ENCODE measurements at regions not wholly inside any gene's neighbourhood (a gene's known extent, or its start where the extent isn't known, plus 50 kb on each side); places are given as distances from the start of the nearest gene placed in this dataset.
A peak's percentile ranks its signal among the peaks of the same experiment; 100 is the strongest.

DNA sequence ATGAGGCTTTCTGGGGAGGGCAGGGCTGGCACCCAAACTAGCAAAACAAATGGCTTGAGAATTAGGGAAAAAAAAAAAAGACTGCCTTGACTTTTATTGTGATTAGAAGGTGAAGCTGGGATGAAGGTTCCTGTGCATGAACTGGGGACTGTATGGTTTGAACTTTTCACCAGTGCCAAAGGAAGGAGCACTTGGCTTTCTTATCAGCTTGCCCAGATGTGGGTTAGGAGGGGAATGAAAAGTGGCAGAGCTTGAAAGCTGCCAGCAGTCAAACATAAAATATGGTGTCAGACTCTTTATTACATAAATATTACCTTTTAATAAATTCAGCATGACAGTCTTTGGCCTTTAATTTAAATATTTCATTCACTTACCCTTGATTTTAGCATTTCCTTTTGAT is 182.5 kb downstream of the PSAT1 start:
- H3K27ac ChIP-seq (ENCODE audit: low read depth, low read length): no peak overlapping the region
- no peak overlapping the region for H2AFZ ChIP-seq (ENCODE audit: low read depth, low read length)
- Mint-ChIP-seq H3K4me1 (ENCODE audit: low read depth, unreplicated experiment) (no peaks in the 10 kb centered on the region), H3K4me3 (ENCODE audit: unreplicated experiment) (no peak overlapping the region), H3K27ac (ENCODE audit: unreplicated experiment) (no peak overlapping the region), H3K9me3 (ENCODE audit: unreplicated experiment) (peaks cover 11% of the 10 kb centered on the region), H3K27me3 (ENCODE audit: low read depth, unreplicated experiment) (no peaks in the 10 kb centered on the region), H3K36me3 (ENCODE audit: low read depth, unreplicated experiment) (no peaks in the 10 kb centered on the region)
- H3K4me3 ChIP-seq (ENCODE audit: insufficient read depth, low read depth, low read length): no peak overlapping the region
- FAIRE-seq (no peak), DNase-seq (ENCODE audit: low read depth) (no peak)
- no peaks in the 10 kb centered on the region for H3K4me1 ChIP-seq (ENCODE audit: insufficient read depth, low read length)
- H3K9ac ChIP-seq (ENCODE audit: low read length): no peak overlapping the region
- no peak overlapping the region for H3K4me2 ChIP-seq (ENCODE audit: low read length)
- H3K79me2 ChIP-seq (ENCODE audit: insufficient read depth, low read length): no peaks in the 10 kb centered on the region
- H3K27me3 ChIP-seq (ENCODE audit: insufficient read depth, low read length): no peaks in the 10 kb centered on the region
- TF ChIP-seq CTCF (IDR thresholded peaks at IDR 0.05; ENCODE audit: insufficient read depth, low read depth, low read length) (no peak), EZH2 (IDR thresholded peaks at IDR 0.05; ENCODE audit: insufficient read depth, low read length) (no peak)
- no peaks in the 10 kb centered on the region for H3K9me3 ChIP-seq (ENCODE audit: insufficient read depth, low read depth, low read length)
- H3K36me3 ChIP-seq (ENCODE audit: insufficient read depth, low read length): no peaks in the 10 kb centered on the region
- no peaks in the 10 kb centered on the region for H4K20me1 ChIP-seq (ENCODE audit: insufficient read depth, low read length)

DNA sequence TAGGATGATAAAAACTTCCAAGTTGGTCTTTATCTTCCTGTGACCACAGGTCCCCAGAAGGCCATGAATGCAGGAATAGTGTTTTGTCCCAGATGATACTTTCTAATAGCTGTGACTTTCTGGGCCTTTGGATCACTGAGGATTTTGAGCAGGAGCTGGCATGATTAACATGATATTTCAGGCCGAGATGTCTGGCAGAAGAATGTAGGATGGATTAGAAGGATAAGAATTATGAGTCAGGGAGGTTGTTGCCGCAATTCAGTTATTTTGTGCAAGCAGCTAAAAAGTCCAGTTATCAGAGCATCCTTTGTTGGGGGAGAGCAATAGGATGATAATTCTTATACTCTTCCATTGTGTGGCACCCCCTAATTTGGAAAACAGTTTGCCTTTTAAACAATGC is 189.7 kb downstream of the PSAT1 start:
- Histone ChIP-seq H3K79me2 (ENCODE audit: insufficient read depth, low read length) (no peaks in the 10 kb centered on the region), H3K27ac (ENCODE audit: low read depth, low read length) (no peak overlapping the region), H3K36me3 (ENCODE audit: insufficient read depth, low read length) (no peaks in the 10 kb centered on the region), H4K20me1 (ENCODE audit: insufficient read depth, low read length) (no peaks in the 10 kb centered on the region), H2AFZ (ENCODE audit: low read depth, low read length) (no peak overlapping the region), H3K9me3 (ENCODE audit: insufficient read depth, low read depth, low read length) (no peaks in the 10 kb centered on the region), H3K4me1 (ENCODE audit: insufficient read depth, low read length) (no peaks in the 10 kb centered on the region), H3K4me2 (ENCODE audit: low read length) (no peak overlapping the region), H3K4me3 (ENCODE audit: insufficient read depth, low read depth, low read length) (no peak overlapping the region), H3K9ac (ENCODE audit: low read length) (no peak overlapping the region), H3K27me3 (ENCODE audit: insufficient read depth, low read length) (no peaks in the 10 kb centered on the region)
- no peak overlapping the region for H3K27ac Mint-ChIP-seq (ENCODE audit: unreplicated experiment)
- no peak for DNase-seq (ENCODE audit: low read depth)
- H3K4me3 Mint-ChIP-seq (ENCODE audit: unreplicated experiment): no peak overlapping the region
- FAIRE-seq: no peak
- peaks cover 7% of the 10 kb centered on the region for H3K9me3 Mint-ChIP-seq (ENCODE audit: unreplicated experiment)
- H3K27me3 Mint-ChIP-seq (ENCODE audit: low read depth, unreplicated experiment): peaks cover 4% of the 10 kb centered on the region
- no peaks in the 10 kb centered on the region for H3K4me1 Mint-ChIP-seq (ENCODE audit: low read depth, unreplicated experiment)
- TF ChIP-seq CTCF (IDR thresholded peaks at IDR 0.05; ENCODE audit: insufficient read depth, low read depth, low read length): no peak
- no peak for TF ChIP-seq EZH2 (IDR thresholded peaks at IDR 0.05; ENCODE audit: insufficient read depth, low read length)
- no peaks in the 10 kb centered on the region for H3K36me3 Mint-ChIP-seq (ENCODE audit: low read depth, unreplicated experiment)

GRCh38 chr9:78490231-78490630 is 193.3 kb downstream of the PSAT1 start:
- H3K4me3 ChIP-seq (ENCODE audit: insufficient read depth, low read depth, low read length): no peak overlapping the region

More at GRCh38 chr9:78490231-78490630, 193.3 kb downstream of the PSAT1 start:
- H3K4me1 ChIP-seq (ENCODE audit: insufficient read depth, low read length): no peaks in the 10 kb centered on the region
- Mint-ChIP-seq H3K36me3 (ENCODE audit: low read depth, unreplicated experiment) (no peaks in the 10 kb centered on the region), H3K4me3 (ENCODE audit: unreplicated experiment) (no peak overlapping the region), H3K27me3 (ENCODE audit: low read depth, unreplicated experiment) (peaks cover 6% of the 10 kb centered on the region), H3K27ac (ENCODE audit: unreplicated experiment) (no peak overlapping the region), H3K9me3 (ENCODE audit: unreplicated experiment) (peaks cover 3% of the 10 kb centered on the region), H3K4me1 (ENCODE audit: low read depth, unreplicated experiment) (no peaks in the 10 kb centered on the region)
- DNase-seq (ENCODE audit: low read depth) (peak; percentile 42), FAIRE-seq (no peak)
- H3K9me3 ChIP-seq (ENCODE audit: insufficient read depth, low read depth, low read length): no peaks in the 10 kb centered on the region
- no peaks in the 10 kb centered on the region for H3K36me3 ChIP-seq (ENCODE audit: insufficient read depth, low read length)
- TF ChIP-seq EZH2 (IDR thresholded peaks at IDR 0.05; ENCODE audit: insufficient read depth, low read length): no peak
- TF ChIP-seq CTCF (IDR thresholded peaks at IDR 0.05; ENCODE audit: insufficient read depth, low read depth, low read length): no peak
- no peak overlapping the region for H3K4me2 ChIP-seq (ENCODE audit: low read length)
- H4K20me1 ChIP-seq (ENCODE audit: insufficient read depth, low read length): no peaks in the 10 kb centered on the region
- H3K27ac ChIP-seq (ENCODE audit: low read depth, low read length): no peak overlapping the region
- no peaks in the 10 kb centered on the region for H3K79me2 ChIP-seq (ENCODE audit: insufficient read depth, low read length)
- H2AFZ ChIP-seq (ENCODE audit: low read depth, low read length): no peak overlapping the region
- peaks cover 4% of the 10 kb centered on the region for H3K27me3 ChIP-seq (ENCODE audit: insufficient read depth, low read length)
- H3K9ac ChIP-seq (ENCODE audit: low read length): no peak overlapping the region

Measured in astrocyte (in vitro differentiated cells and primary cell).